CD14-positive monocyte (primary cell): ENCODE measurements at regions not wholly inside any gene's neighbourhood (a gene's known extent, or its start where the extent isn't known, plus 50 kb on each side); places are given as distances from the start of the nearest gene placed in this dataset.

Experiments
- DNase-seq, 3 donors: peaks; one replicate each; pipeline ENCODE4 v3.0.0-alpha.2; 2011 to 2022
- H2AFZ ChIP-seq: 2 replicates; pipeline ENCODE4 v1.6.0; 2012; ENCODE audit warnings: mild to moderate bottlenecking, low read depth, low read length, inconsistent platforms; ENCODE audit not compliant: insufficient read depth, poor library complexity, severe bottlenecking
- H3K27ac ChIP-seq, 2 donors: 1 replicate in 1 of 2; 2 replicates in 1 of 2; pipeline ENCODE4 v1.5.1; 2012 to 2013; ENCODE audit warnings: low read length in 2 of 2, control low read depth in 1 of 2, inconsistent platforms in 1 of 2, low read depth in 1 of 2, mild to moderate bottlenecking in 1 of 2
- H3K27me3 ChIP-seq, 2 donors: one replicate each; pipeline versions ENCODE4 v1.6.0 to v1.6.1; 2011 to 2013; ENCODE audit warnings: low read length in 2 of 2; ENCODE audit not compliant: control insufficient read depth in 2 of 2, insufficient read depth in 2 of 2
- H3K36me3 ChIP-seq, 2 donors: replicated peaks in 1 of 2; 1 replicate in 1 of 2; 2 replicates in 1 of 2; pipeline versions ENCODE4 v1.5.1 to v1.6.1; 2012 to 2013; ENCODE audit warnings: low read length in 2 of 2, control low read depth in 1 of 2, inconsistent platforms in 1 of 2, mild to moderate bottlenecking in 1 of 2; ENCODE audit not compliant: insufficient read depth in 2 of 2, control insufficient read depth in 1 of 2
- H3K4me1 ChIP-seq, 2 donors: 1 replicate in 1 of 2; 2 replicates in 1 of 2; pipeline versions ENCODE4 v1.5.1 to v1.6.1; 2012 to 2013; ENCODE audit warnings: low read length in 2 of 2, control low read depth in 1 of 2, inconsistent platforms in 1 of 2, mild to moderate bottlenecking in 1 of 2, moderate library complexity in 1 of 2; ENCODE audit not compliant: insufficient read depth in 2 of 2, control insufficient read depth in 1 of 2
- H3K4me2 ChIP-seq: replicated peaks from 2 replicates; pipeline ENCODE3; 2012; ENCODE audit warnings: low read length, moderate library complexity, mild to moderate bottlenecking; ENCODE audit not compliant: poor library complexity, severe bottlenecking; ENCODE audit errors: extremely low read depth
- H3K4me3 ChIP-seq, 3 experiments: fragments of 200-600 bp in 1 of 3; sonication (generic) in 1 of 3; replicated peaks in 1 of 3; 1 replicate in 2 of 3; 2 replicates in 1 of 3; pipeline ENCODE4 v1.5.1; 2011 to 2013; ENCODE audit warnings: low read length in 3 of 3, mild to moderate bottlenecking in 3 of 3, control low read depth in 2 of 3, low read depth in 2 of 3, inconsistent platforms in 1 of 3, moderate library complexity in 1 of 3
- H3K79me2 ChIP-seq: 2 replicates; pipeline ENCODE4 v1.6.0; 2012; ENCODE audit warnings: mild to moderate bottlenecking, control low read depth, inconsistent platforms, low read length, moderate library complexity; ENCODE audit not compliant: insufficient read depth
- H3K9ac ChIP-seq: 2 replicates; pipeline ENCODE4 v1.6.0; 2017; ENCODE audit warnings: low read length, mild to moderate bottlenecking; ENCODE audit not compliant: insufficient read depth, poor library complexity, severe bottlenecking
- H3K9me3 ChIP-seq, 2 donors: replicated peaks in 1 of 2; 1 replicate in 1 of 2; 2 replicates in 1 of 2; pipeline versions ENCODE4 v1.5.1 to v1.6.1; 2012 to 2013; ENCODE audit warnings: low read length in 2 of 2, control low read depth in 1 of 2; ENCODE audit not compliant: control insufficient read depth in 1 of 2, insufficient read depth in 1 of 2
- H4K20me1 ChIP-seq: 2 replicates; pipeline ENCODE4 v1.6.0; 2012; ENCODE audit warnings: mild to moderate bottlenecking, low read length, control low read depth, moderate library complexity; ENCODE audit not compliant: insufficient read depth
- H3K27ac Mint-ChIP-seq, 7 donors: one replicate each; pipeline ENCODE4 v1.8.0; 2020; ENCODE audit warnings: mild to moderate bottlenecking in 7 of 7, mixed read lengths in 7 of 7, moderate library complexity in 6 of 7, inconsistent platforms in 2 of 7
- H3K27me3 Mint-ChIP-seq, 3 donors: one replicate each; pipeline ENCODE4 v1.8.0; 2021 to 2022; ENCODE audit warnings: low read depth in 3 of 3, mild to moderate bottlenecking in 3 of 3, mixed read lengths in 3 of 3, moderate library complexity in 3 of 3, inconsistent platforms in 1 of 3
- H3K36me3 Mint-ChIP-seq, 2 donors: one replicate each; pipeline ENCODE4 v1.8.0; 2020; ENCODE audit warnings: mixed read lengths in 2 of 2, inconsistent platforms in 1 of 2, mild to moderate bottlenecking in 1 of 2
- H3K4me1 Mint-ChIP-seq: one replicate; pipeline ENCODE4 v1.8.0; 2020; ENCODE audit warnings: mild to moderate bottlenecking, mixed read lengths
- H3K4me3 Mint-ChIP-seq, 2 donors: one replicate each; pipeline ENCODE4 v1.8.0; 2020; ENCODE audit warnings: mild to moderate bottlenecking in 2 of 2, mixed read lengths in 2 of 2, moderate library complexity in 1 of 2
- H3K9me3 Mint-ChIP-seq, 7 donors: one replicate each; pipeline ENCODE4 v1.8.0; 2020 to 2022; ENCODE audit warnings: mixed read lengths in 7 of 7, mild to moderate bottlenecking in 6 of 7, moderate library complexity in 6 of 7, inconsistent platforms in 2 of 7
- WGBS: methylation state at CpG from one replicate; pipeline ENCODE4 v1.1.5; 2013; ENCODE audit warnings: missing lambda C conversion rate; ENCODE audit not compliant: insufficient coverage; 5-methylcytosine and 5-hydroxymethylcytosine counted together
- intact Hi-C, 2 donors: fragments of 100-400 bp; cut with micrococcal nuclease; formaldehyde crosslinking; loops; one replicate each; pipeline versions ENCODE4 v1.15.0 to v1.15.1; 2023
- TF ChIP-seq, protein P1 (sequence below): fragments of 200-600 bp; IDR thresholded peaks from one replicate; pipeline ENCODE4 v1.8.0; 2022; ENCODE audit warnings: antibody characterized with exemption, mild to moderate bottlenecking

DNA sequence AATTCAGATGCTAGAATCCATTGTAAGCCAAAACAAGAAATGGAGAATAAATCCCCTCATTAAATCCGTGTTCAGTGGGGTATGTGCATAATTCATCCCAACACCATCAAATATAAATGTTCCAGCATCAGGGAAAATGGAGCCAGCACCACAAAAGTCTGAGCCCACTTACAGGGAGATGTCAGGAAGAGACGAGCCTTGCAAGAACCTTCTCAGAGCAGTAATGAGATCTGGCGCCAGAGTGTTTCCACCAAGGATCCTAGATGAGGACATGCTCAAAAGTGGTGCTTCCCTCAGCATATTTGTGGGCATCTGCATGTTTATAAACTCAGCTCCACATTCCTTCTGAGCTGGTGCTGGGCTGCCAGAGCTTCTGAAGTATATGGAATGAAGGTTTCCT, 541.9 kb upstream of the C16orf82 start:
- Histone ChIP-seq H3K9me3 (no peaks in the 10 kb centered on the region), H3K79me2 (no peaks in the 10 kb centered on the region), H3K36me3 (no peaks in the 10 kb centered on the region), H2AFZ (no peak overlapping the region), H3K4me2 (no peak overlapping the region), H3K27me3 (no peaks in the 10 kb centered on the region), H3K9ac (no peak overlapping the region), H3K4me3 (no peak overlapping the region), H4K20me1 (no peaks in the 10 kb centered on the region), H3K4me1 (no peaks in the 10 kb centered on the region), H3K27ac (no peak overlapping the region)
- H3K4me1 Mint-ChIP-seq, result no peaks in the 10 kb centered on the region
- TF ChIP-seq, protein P1, sequence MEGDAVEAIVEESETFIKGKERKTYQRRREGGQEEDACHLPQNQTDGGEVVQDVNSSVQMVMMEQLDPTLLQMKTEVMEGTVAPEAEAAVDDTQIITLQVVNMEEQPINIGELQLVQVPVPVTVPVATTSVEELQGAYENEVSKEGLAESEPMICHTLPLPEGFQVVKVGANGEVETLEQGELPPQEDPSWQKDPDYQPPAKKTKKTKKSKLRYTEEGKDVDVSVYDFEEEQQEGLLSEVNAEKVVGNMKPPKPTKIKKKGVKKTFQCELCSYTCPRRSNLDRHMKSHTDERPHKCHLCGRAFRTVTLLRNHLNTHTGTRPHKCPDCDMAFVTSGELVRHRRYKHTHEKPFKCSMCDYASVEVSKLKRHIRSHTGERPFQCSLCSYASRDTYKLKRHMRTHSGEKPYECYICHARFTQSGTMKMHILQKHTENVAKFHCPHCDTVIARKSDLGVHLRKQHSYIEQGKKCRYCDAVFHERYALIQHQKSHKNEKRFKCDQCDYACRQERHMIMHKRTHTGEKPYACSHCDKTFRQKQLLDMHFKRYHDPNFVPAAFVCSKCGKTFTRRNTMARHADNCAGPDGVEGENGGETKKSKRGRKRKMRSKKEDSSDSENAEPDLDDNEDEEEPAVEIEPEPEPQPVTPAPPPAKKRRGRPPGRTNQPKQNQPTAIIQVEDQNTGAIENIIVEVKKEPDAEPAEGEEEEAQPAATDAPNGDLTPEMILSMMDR, result no peak
- intact Hi-C loops, result no loop called here
- H3K27ac Mint-ChIP-seq, result peak overlapping the region in 1 of 7 donors; percentile 13
- H3K9me3 Mint-ChIP-seq, result peaks cover 0 to 2% (median 0%) of the 10 kb centered on the region in 7 donors
- H3K27me3 Mint-ChIP-seq, result no peaks in the 10 kb centered on the region
- DNase-seq, result no peak
- H3K36me3 Mint-ChIP-seq, result no peaks in the 10 kb centered on the region
- no peak overlapping the region for H3K4me3 Mint-ChIP-seq
- 87% methylated on average over 2 of the region's 3 CpGs for WGBS

DNA sequence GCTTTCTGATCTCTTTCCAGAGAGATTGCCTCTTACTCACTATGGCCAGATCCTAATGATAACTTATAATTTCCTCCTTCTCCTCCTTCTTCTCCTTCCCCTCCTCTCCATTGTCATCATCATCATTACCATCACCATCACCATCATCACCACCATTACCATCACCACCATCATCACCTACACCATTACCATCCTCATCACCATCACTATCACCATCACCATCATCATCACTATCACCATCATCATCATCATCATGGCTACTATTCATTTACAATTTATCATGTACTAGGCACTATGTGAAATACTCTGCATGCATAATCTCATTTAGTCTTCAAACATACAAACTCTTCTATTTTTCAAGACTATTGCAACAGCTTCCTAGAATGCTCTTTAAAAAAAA, 540.9 kb upstream of the C16orf82 start:
- no peak for DNase-seq
- H4K20me1 ChIP-seq, result no peaks in the 10 kb centered on the region
- H3K36me3 ChIP-seq, result no peaks in the 10 kb centered on the region
- Mint-ChIP-seq H3K27ac (no peak overlapping the region), H3K9me3 (peaks cover 0 to 2% (median 0%) of the 10 kb centered on the region in 7 donors), H3K27me3 (no peaks in the 10 kb centered on the region), H3K4me3 (no peak overlapping the region), H3K36me3 (no peaks in the 10 kb centered on the region), H3K4me1 (no peaks in the 10 kb centered on the region)
- H3K79me2 ChIP-seq, result no peaks in the 10 kb centered on the region
- H2AFZ ChIP-seq, result no peak overlapping the region
- H3K4me1 ChIP-seq, result no peaks in the 10 kb centered on the region
- no peaks in the 10 kb centered on the region for H3K9me3 ChIP-seq
- H3K27ac ChIP-seq, result no peak overlapping the region
- intact Hi-C loops, result no loop called here
- no peak overlapping the region for H3K4me3 ChIP-seq
- no peaks in the 10 kb centered on the region for H3K27me3 ChIP-seq
- TF ChIP-seq, protein P1, result no peak
- H3K4me2 ChIP-seq, result no peak overlapping the region
- no peak overlapping the region for H3K9ac ChIP-seq
